Stimulated activated CD8-positive, alpha-beta memory T cell treated with anti-CD3 and anti-CD28 coated beads, Interleukin-15, amount 100 ng/mL, for 4 hours (primary cell): ENCODE measurements at regions not wholly inside any gene's neighbourhood (a gene's known extent, or its start where the extent isn't known, plus 50 kb on each side); places are given as distances from the start of the nearest gene placed in this dataset.
A peak's percentile ranks its signal among the peaks of the same experiment; 100 is the strongest.
"Not testable (repeated sequence)": the region's sequence is repeated elsewhere in the genome, so short reads cannot be mapped to it uniquely, and the experiment has no call there.

ENCODE experiments used
- DNase-seq, 2 donors: peaks; one replicate each; pipeline ENCODE4 v3.0.0-alpha.2; 2020; ENCODE audit warnings: low read depth in 2 of 2

DNA sequence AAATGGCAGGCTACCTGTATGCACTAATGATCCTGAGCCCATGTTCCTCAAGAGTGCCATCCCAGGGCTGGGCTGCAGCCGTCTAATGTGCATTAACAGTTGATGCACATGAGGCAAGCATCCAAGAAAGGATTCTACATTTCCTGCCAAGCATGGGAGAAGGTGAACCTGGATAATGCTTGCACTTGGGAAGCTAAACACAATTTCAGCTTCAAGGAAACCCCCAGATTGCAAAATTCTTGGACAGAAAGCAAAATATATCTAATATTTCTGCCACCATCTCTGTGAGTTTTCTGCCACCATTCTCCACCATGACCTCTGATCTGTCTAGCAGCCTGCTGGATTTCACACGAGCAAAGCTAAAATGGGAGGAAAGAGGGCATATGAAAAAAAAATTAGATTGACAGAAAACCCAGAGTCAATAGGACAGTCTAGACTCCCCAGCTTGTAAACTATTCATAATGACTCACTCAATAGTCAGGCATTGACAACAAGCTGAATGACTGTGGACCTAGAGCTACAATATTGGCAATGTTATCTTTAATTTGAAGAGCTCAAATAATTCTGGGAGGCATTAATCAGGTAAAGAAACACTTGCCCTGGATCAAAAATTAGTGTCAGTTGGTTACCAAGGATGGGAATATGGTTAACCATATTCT lies 91.9 kb upstream of the BCL2L14 start:
- DNase-seq: no peak

DNA sequence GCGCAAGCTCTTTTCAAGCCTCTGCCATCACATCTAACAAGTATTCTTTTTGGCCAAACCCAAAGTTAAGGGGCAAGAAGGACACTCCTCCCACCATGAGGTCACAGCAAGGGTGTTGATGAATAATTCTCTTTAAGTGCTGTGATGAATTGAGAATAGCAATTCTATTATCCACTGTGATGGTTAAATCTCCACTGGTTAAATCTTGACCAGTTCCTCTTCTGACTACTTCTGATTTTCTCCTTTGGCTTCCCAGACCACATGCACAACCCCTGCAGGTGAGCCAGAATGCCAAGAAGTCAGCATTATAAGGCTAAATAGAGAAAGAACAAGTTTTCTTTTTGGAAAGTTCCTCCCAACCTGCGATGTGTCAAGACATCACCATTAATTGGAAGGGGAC lies 90.6 kb upstream of the BCL2L14 start:
- DNase-seq: no peak

DNA sequence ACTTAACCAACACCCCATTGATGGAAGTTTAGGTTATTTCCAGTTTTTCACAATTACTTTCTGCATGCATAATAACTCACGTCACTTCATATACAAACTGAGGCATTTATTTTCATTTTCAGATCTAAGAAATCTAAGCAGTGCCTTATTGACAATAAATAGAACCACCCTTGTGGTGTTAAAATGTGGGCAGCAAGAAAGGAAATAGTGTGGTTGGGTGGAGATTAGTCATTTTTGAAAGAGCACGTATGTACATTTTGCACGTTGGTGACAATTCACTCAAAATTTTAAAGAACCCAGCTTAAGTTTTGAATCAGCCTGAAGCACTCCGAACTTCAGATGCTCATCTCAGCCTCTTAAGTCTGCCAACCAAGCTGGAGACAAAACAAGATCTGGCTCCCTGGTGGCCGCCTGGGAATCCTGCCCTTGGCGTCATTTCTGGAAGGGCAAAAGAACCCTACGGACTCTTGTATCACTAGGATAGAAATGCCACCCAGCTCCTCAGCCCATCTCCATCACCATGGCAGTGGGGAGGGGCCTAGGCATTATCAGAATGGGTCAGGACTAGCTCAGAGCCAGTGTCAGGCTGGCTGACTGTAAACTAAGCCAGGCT lies 89.5 kb upstream of the BCL2L14 start:
- peak in 1 of 2 donors; percentile 5 for DNase-seq

DNA sequence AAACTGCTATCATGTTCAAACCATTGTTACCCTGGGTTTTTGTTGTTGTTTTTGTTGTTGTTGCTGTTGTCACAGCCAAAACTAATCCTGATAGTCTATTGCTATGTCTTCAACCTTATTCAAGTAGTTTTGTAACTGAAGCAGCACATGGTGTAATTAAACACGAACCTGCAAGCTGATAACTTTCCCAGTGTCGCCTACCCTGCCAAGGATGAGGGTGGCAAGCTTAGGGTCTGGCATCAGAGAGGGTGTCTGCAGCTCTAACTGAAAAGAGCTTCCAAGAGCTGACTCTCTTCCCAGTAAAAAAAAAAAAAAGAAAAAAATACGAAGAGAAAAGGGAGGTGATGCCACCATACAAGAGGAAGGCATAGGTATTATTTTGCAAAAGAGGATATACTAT lies 86.3 kb upstream of the BCL2L14 start:
- no peak for DNase-seq

DNA sequence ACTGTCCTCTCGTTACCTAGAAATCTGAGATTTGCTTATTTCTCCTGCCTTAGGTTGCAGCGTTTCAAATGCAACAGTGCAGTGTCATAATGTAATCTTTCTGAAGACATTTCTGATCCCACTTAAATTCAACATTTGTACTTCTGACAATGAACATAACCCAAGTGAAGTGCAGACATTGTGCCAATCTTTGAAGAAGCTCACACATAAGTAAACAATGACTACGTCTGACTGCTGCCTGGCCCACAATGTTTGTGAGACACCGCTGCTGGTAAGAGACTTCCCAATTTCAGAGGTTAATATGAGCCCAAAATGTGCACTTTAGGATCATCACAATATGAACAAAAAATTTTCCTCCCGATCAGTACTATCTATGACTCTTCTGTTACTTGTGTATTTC lies 84.6 kb upstream of the BCL2L14 start:
- DNase-seq: no peak

DNA sequence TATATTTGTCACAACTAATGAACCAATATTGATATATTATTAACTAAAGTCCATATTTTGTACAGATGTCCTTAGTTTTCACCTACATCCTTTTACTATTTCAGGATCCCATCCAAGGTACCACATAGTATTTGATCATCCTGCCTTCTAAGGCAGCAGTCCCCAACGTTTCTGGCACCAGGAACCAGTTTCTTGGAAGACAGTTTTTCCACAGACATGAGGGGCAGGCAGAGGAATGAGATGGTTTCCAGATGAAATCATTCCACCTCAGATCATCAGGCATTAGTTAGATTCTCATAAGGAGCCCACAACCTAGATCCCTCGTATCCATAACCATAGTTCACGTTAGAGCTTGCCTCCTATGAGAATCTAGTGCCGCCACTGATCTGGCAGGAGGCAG lies 82.8 kb upstream of the BCL2L14 start:
- DNase-seq: no peak

DNA sequence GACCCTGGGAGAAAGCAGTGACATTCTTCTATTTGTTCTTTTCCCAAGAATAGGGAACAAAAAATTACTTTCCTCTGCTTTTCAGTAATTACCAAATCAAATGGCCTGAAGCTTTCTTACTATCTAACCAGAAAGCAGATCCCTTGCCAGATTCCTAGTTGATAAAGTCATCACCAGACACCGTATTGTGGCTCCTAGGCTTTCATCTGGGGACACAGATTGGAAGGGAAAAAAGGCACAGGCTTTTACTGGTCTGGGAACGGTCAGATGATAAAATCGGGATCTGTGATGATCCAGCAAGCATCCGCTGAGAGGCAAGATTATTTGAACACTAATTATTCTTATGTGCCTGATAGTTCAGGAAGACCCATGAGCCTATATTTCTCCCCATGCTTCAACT lies 79.1 kb upstream of the BCL2L14 start:
- no peak for DNase-seq

DNA sequence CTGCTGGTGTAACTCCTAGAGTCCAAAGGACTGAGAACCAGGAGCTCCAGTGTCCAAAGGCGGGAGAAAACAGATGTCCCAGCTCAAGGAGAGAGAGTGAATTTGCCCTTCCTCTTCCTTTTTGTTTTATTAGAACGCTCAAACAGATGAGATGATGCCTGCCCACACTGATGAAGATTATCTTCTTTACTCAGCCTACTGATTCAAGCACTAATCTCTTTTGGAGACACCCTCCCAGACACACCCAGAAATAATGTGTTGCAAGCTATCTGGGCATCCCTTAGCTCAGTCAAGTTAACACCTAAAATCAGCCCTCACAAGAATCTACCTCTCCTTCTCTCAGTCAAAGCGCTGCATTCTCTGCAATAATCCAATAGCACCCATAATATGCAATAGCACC lies 78.2 kb upstream of the BCL2L14 start:
- DNase-seq: no peak

DNA sequence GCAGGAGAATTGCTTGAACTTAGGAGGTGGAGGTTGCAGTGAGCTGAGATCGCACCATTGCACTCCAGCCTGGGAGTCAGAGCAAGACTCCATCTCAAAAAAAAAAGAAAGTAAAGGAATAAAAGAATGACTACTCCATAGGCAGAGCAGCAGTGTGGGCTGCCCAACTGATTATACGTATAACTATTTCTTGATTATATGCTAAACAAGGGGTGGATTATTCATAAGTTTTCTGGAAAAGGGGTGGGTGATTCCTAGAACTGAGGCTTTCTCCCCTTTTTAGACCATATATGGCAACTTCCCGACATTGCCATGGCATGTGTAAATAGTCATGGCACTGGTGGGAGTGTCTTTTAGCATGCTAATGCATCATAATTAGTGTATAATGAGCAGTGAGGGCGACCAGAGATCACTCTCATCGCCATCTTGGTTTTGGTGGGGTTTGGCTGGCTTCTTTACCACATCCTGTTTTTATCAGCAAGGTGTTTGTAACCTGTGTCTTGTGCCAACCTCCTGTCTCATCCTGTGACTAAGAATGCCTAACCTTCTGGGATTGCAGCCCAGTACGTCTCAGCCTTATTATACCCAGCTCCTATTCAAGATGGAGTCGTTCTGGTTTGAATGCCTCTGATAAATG lies 72.3 kb upstream of the BCL2L14 start:
- not testable (repeated sequence) for DNase-seq

DNA sequence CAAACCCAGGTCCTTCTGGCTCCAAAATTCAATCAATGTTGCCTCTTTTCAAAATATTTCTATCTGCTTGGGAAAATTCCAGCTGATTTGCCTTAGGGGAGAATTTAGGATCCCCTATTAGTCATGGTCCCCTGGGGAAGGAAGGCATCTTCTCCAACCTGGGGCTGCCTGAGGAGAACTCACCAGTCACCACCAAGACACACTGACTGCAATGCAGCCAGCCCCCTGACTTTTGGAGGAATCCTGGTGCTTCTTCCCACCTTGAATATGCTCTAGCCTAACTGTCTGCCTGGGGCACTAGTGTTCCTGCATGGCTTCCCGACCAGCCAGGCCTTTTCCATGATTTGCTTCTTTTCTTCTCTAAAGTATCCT lies 71.8 kb upstream of the BCL2L14 start:
- DNase-seq: no peak

DNA sequence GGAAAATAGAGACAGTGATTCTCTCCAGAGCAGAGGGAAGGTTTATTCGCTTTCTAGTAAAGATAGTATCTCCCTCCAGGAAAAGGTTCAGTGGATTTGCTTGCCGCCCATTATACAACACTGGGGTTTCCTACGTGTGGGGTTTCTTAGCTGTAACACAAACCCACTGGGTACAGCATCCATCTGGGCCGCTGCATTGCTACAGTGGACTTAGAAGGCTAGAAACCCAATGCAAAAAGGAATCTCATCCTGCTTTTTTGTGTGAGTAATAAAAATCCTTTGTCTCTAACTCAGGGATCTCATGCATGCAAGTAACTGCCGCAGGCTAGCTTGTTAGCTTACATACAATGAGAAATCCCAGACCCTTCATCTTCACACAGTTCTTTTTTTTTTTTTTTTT lies 67.1 kb upstream of the BCL2L14 start:
- DNase-seq: no peak

DNA sequence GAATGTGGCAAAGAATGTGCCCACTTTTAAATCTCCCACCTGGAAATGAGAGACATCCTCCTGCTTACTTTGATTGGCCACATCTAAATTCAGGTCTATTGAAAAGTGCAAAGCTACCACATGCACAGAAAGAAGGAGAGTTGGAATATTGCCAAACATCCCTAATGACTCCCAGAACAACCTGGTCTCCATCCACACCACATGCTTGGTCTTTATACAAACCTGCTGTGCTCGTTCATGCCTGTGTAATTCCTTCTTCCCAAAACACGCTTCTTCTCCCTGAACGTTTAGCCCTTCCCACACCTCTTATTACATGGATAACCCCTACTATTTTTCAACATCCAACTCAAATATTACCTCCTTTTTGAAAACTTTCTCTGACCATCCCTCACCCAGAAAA lies 66.2 kb upstream of the BCL2L14 start:
- no peak for DNase-seq

DNA sequence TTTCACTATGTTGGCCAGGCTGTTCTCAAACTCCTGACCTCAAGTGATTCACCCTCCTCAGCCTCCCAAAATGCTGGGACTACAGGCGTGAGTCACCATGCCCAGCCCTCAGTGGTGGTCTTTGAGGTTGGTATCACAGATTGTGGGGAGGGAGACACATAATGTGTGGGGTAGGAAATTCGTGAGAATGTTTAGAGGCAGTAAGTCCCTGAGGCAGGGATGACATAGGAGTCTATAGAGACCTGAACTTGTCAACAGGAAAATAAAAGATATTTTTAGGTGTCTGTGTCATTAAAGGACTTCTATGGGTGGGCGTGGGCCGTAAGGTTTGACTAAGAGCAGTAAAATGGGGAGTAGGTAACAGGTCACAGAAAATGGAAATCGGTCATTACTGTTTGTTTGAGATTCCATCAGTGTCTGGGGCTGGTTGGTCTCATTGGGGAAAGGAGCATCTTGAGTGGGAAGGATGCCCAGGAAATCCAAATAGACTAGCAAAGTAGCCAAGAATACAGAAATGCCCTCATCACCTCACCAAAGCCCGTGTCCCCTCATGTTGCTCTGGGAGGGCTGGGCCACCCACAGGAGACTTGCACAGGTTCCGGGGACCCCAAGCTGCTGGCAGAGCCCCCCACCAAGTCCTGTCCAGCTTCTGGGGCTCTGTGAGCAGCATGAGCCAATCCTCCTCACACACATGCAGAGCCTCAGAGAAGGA lies 63.6 kb upstream of the BCL2L14 start:
- peak; percentile 52 to 77 for DNase-seq

DNA sequence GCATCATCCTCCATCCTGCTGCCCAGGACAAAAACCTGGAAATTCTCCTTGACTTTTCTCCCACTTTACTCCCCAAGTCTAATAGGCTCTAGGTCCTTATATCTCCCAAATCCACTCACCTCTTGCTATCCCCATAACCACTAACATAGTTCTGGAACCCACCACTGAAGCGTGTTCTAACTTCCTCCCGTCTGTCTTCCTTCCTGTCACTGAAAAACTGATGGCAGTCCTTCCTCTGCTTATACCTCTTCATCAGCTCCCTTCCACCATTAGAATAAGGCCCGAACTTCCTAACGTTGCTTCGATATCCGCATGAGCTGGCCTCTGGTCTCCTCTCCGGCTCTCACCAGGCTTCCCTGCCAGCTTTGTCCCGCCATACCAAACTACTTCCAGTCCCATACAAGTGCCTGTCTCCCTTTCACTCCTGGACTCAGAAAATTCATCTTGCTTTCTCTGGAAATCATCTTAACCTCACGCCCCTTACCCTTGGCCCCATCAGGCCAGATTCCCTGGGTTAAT lies 63.0 kb upstream of the BCL2L14 start:
- no peak for DNase-seq

DNA sequence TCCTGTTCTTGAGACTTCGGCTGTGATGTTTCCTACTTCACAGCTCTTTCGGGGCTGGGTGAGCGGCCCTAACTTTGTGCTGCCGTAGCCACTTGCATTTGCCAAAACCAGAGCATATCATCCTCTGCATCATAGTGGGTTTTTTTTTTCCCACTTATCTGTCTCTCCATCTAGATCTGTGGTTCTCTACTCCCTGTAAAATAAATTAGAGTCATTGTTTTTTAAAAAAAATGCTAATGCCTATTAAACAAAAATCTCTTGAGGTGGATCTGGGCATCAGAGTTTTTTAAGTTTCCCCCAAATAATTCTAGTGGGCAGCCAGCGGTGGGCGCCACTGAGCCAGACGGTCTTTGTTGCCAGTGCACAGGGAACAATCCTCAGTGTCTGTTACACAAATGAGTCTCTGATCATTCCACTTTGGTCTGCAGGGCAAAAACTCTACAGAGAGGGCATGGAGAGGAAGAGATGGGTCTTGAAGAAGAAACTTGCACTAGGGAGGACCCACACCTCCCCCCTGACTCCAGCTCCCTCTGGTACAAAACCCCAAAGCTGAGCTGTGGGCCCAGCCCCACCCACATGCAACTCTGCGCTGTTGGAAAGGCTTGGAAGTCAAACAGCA lies 62.4 kb upstream of the BCL2L14 start:
- DNase-seq: no peak

DNA sequence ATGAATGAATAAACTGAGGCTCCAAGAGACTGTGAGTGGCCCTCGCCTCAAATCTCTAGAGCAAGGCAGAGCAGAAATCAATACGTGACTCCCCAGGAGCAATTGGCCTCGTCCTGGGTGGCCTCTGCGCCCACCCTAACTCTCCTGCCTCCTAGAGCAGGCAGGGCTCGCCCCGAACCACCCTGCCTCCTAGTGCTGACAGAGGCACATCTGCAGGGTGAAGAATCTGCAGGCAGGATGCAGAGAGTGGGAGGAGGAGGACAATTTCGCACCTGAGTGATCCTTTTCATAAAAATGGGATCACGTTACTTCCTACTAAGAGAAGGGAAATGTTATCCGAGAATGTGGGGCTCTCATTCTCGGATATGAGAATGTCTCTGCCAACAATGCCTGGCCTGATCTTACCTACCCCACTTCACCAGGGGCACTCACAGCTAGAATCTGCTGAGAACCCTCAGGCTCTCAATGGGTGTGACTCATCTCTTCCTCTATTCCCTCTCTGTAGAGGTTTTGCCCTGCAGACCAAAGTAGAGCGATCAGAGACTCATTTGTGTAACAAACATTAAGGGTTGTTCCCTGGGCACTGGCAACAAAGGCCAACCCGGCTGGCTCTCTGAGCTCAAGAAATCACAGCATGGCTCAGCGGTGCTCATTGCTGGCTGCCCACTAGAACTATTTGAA lies 61.7 kb upstream of the BCL2L14 start:
- no peak for DNase-seq

DNA sequence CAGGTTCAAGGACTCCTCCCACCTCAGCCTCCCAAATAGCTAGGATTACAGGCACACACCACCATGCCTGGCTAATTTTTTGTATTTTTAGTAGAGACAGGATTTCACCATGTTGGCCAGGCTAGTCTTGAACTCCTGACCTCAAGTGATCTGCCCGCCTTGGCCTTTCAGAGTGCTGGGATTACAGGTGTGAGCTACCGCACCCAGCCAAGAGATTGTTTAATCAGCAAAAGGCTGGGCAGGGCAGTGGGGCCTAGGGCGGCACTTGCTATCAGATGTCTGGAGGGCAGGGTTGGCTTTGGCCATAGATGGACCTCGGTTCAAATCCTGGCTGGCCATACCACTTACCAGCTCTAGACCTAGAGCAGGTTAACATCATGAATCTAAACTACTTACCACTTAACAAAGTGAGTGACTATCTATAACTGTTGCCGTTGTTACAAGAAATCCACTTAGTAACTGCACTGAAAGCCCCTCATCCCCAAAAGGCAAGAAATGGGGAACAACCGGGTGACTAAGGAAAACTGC lies 60.9 kb upstream of the BCL2L14 start:
- not testable (repeated sequence) for DNase-seq

DNA sequence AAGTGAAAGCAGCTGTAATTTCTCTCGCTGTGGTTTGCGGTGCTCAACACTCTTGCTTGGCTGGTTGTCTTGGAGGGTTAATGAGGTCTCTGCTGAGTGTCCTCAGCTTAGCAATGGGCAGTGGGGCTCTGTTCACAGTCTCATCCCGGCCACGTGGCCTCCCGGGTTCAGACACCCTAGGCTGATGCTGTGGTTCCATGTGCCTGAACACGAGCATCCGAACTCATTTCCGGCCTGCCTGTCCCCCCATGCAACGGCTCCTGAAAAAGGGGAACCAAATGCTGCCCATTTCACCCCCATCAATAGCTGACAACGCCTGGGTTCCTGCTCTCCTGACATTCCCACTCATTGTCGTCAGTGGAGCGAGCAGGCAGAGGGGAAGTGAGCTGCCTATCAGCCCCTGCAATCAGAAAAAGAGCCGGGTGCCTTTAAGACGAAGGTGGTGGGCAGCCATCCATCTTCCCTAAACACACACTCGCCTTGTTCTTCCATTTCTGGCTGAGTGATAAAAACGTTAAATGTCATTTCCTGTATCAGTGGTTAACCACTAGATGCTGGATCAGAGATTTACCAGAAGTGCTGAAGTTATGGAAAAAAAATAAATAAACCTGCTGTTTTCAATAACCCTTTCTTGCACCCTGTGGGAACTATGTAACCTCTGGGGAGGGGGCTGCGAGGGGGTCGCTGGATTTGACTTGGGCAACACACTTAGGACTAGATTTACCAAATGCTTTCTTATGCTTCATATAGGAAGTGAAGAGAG lies 60.3 kb upstream of the BCL2L14 start:
- DNase-seq: peak in 1 of 2 donors; percentile 37

DNA sequence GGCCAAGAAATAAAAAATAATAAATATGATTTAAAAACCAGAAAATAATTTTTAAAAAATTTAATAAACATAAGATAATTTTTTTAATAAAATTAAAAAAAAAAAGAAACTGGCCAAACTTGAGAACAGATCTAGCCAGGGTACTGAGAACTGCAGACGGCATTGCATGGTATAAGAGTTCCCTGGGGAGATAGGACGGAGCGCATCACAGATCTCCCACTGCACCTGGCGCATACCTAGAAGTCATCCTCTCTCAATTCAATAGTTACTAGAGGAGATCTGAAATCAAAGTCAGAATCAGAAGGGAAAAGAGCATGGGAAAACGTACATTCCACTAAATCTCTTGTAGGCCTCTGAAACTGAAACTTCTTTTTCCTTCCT lies 58.9 kb upstream of the BCL2L14 start:
- no peak for DNase-seq

DNA sequence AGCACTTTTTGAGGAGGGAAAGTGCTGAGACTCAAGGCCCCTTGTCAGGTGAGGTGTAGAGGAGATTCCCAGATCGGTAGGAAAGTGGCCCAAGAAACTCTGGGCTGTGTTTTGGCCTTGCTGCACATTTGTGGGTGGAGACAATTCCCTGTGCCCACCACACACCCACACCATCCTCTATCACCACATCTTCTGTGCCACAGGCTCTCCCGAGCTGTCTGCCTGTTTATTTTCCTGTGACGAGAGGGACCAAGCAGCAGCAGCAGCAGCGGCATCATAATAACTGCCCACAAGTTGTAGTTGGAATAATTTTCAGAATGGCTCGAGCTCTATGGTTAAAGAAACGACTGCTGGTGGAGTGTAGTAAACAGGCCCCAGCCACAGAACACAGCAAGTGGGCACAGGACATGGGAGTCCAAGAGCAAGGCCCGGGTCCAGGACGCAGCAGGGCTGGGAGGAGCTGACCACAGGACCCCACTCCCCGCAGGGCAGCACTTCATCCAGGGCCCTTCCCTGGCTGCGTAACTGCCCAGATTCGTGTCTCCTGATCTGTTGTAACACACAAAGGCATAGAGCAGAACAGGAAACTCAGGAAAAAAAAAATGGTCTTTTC lies 55.6 kb upstream of the BCL2L14 start:
- no peak for DNase-seq
